ENCODE measurements at regions not wholly inside any gene's neighbourhood (a gene's known extent, or its start where the extent isn't known, plus 50 kb on each side); places are given as distances from the start of the nearest gene placed in this dataset.
"Not testable (repeated sequence)": the region's sequence is repeated elsewhere in the genome, so short reads cannot be mapped to it uniquely, and the experiment has no call there.

DNA sequence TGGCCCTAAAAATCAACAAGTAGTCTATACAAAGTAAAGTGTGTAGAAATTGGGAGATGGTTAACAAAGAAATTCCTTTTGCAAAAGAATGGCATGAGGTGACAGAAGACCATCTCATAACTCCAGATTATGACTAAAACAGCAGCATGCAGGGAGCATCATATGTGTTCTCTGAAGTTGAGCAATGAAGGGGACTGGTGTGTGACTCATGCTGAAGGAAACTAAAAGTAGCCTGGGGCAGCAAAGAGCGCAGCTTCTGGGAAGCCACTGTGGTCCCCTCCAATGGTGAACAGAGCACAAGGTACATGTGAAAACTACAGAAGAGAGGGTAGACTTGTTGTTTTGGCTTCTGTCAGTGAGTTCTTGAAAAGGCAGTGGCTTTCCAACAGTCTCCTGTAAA is 133.4 kb downstream of the MACC1 start:
- DNase-seq: no peak

DNA sequence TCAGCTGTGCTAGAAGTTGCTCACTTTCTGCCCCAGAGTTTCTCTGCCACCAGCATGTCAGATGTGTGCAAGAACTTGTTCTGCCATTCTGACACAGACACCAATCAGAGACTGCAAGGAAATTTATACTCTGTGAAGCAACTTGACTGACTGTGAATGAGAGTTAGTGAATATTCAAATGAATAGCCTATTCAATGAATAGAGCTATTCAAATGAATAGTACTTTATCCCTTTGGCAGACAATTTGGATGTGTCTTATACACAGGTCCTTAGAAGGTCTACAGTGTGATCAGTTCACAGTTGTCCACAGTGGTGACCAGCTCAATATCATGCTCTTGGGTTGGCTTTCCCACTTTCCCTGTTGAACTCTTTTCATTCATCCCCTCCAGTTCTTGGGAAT is 138.1 kb downstream of the MACC1 start:
- no peak for DNase-seq

DNA sequence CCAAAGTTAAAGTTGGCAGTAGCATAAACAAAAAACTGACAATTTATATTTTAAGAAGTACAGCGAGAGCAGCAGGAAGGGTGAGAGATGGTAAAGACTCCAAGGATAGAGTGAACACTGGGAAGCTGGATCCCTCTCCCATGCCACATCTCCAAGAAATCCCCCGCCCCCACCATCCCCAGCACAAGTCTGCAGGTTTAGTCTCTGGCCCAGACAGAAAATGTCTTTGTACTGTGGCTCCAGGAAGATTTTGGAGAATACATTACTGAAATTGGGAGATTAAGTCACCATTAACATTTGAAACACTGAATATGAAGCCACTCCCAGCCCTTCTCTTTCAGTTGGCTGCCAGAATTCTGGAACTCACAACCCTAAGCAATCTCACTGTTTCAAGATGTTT is 140.3 kb downstream of the MACC1 start:
- no peak for DNase-seq

DNA sequence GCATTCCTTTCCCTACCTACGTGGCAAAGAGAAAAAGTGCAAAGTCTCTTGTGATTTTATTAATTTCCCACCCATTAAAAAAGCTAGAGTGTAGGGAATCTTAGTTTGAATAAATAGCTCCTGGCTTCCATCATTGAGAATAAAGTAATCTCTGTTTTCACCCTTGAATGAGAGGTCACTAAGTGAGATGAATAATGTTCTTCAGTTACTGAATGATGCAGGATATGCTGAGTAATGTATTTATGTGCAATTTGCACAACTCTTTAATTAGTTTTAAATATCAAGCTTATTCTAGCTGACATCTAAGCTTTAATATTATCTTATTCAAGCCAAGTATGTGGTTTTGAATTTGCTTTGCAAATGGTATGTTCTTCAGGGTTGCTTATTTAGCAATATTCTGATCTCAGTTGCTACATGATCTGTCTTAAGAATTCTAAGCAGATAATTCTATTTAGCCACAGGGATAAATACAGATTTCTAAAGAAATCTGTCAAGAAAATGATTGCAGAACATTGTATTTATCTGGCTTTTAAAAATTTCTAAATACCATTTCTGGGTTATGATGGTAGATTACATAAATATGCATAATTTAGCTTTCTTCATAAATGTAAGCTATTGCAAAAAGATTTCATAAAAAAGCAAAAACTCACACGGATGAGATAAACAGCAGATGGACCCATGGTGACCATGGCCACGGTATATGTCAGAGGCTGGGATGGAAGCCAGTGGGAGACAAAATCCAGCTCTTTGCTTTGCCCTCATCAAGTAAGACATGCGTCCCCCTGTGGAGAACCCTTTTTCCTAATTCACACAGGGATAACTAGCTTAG is 141.0 kb downstream of the MACC1 start:
- peak; percentile 65 to 75 for DNase-seq

DNA sequence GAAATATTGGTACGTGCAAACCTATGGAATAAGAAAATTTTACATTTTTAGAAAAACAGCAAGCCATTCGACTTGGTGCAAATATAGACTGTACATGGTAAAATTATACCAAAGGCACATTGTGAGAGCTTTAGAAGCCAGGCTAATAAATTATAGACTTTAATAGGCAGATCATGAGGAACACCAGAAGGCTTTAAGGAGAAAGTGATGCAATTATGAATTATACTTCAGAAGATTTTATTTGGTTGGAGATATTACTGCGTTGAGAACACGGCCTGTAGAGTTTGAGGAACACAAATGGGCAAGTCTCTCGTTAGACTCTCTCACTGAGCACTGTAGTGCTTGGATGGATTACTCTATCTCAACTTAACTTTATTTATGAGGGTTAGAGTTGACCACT is 141.7 kb downstream of the MACC1 start:
- DNase-seq: no peak

DNA sequence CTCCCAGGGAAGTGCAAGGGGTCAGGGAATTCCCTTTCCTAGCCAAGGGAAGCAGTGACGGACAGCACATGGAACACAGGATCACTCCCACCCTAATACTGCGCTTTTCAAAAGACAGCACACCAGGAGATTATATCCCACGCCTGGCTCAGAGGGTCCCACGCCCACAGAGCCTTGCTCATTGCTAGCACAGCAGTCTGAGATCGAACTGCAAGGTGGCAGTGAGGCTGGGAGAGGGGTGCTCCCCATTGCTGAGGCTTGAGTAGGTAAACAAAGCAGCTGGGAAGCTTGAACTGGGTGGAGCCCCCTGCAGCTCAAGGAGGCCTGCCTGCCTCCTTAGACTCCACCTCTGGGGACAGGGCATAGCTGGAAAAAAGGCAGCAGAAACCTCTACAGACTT is 149.2 kb downstream of the MACC1 start:
- not testable (repeated sequence) for DNase-seq

DNA sequence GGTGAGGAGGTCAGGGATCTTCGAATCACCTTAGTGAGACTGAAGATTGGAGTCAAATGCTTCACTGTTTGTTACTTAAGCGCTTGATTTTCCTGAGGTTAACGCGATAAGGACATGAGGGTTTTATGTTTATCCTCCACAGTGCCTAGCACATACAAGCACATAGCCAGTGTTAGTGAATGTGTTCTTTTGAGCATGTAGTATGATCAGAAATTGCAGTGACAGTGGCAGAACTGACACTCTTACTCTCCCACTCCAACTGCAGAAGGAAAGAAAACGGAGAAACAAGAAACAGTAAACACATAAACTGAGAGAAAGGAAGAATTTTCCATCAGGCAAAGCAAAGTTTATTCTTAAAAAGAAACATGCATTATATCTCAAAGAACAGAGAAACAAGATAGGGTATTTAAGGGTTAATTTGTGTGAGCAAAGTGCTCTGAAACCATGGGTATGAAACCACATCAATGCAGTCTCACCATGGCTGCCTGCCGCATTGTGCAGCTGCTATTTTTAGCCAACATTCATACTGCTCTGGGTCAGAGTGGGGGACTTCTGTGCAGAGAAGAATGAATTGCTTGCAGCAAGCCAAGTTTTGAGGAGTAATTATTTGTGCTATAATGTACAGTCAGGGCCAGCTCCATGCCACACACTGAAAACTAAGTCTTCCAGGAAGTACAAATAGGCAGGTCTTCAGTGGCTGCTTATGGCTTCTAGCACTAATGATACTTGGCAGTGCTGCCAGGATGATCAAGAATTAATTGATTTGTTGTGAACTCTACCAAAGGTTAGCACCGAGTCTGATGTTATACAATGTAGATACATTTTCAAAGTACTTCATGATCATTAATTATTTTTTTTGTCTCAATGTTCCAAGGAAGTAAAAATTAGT is 152.0 kb downstream of the MACC1 start:
- peak; percentile 64 to 68 for DNase-seq

DNA sequence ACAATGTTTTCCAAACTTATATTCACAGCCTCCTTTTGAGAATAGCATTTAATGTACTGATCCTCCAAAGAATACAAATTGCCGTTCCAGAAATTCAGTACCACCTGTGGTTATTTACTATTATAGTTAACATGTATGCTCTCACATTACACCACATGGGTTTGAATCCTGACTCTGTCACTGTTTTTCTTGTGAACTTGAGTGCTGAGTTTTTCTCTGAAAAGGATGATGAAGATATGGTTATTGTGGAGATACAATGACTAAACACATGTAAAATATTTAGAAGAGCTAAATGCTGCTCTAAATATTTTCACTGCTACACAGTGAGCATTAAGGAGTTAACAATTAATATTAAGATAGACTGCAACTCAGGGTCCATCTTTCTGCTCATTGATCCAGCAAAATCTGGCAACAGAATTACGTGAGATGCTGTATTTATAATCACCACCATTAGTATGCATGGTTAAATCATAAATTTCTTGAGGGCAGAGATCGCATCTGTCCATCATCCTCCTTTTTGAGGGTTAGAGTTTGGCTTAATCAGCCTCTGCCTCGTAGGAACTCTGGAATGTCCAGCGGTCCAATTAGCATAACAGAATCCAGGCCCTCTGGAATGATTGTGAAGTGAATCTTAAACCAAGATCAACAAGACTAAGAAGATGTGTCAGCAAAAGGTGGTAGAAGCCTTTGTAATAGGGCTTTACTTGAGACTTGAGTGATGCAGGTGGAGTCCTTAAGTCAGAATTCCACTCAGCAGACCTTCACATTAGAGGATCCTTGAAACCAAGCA is 152.8 kb downstream of the MACC1 start:
- no peak for DNase-seq

DNA sequence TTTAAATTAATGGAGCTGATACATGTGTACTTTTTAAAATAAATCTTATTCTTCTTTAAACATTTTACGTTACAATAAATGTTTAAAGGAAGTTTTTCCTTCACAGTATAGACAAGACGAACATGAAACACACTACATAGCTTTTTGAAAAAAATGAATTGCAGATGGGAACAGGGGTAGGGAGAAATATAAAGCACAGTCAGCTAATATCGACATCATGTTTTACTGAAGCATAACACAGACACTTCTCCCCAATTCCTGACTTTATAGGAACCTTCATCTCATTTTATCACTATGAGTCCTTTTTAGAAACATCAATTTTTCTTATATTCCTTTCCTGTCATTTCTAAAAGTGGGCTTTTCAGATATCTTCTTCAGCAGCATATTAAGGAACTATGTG is 153.5 kb downstream of the MACC1 start:
- DNase-seq: no peak

DNA sequence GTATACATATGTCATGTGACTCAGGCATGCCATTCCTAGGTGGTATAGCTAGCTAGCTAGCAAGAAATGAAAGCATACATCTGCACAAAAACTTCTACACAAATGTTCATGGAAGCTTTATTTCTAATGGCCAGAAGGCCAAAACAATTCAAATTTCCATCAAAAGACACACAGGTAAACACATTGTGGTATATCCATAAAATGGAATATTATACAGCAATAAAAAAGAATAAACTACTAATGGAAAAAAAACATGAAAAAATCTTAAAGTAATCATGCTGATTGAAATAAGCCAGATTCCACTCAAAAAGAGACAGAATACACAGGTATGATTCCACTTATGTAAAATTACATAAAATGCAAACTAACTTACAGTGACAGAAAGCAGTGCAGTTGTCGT is 154.3 kb downstream of the MACC1 start:
- DNase-seq: no peak

DNA sequence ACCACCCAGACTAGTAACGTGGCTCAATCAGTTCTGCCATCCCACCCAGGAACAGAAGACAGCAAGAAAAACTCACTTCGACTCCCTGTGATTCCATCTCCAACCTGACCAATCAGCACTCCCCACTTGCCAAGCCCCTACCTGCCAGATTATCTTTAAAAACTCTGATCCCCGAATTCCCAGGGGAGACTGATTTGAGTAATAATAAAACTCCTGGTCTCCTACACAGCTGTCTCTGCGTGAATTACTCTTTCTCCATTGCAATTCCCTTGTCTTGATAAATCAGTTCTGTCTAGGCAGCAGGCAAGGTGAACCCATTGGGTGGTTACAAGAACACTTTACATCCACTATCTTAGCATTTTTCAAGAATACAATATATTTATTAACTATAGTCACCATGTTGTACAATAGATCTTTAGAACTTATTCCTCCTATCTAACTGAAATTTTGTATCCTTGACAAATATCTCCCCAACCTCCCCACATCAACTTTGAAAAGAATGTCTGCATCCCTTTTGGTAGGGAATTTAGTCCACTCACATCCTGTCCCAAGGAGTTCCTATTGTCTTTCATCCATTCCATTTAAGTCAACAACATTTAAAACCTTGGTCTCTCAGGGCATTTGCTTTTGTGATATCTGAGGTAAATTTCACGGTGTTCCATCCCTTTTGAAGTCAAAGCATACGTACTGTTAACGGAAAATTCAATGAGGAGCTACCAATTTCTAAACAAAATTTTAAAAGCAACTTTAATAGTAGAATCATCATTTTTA is 163.7 kb downstream of the MACC1 start:
- DNase-seq: no peak

DNA sequence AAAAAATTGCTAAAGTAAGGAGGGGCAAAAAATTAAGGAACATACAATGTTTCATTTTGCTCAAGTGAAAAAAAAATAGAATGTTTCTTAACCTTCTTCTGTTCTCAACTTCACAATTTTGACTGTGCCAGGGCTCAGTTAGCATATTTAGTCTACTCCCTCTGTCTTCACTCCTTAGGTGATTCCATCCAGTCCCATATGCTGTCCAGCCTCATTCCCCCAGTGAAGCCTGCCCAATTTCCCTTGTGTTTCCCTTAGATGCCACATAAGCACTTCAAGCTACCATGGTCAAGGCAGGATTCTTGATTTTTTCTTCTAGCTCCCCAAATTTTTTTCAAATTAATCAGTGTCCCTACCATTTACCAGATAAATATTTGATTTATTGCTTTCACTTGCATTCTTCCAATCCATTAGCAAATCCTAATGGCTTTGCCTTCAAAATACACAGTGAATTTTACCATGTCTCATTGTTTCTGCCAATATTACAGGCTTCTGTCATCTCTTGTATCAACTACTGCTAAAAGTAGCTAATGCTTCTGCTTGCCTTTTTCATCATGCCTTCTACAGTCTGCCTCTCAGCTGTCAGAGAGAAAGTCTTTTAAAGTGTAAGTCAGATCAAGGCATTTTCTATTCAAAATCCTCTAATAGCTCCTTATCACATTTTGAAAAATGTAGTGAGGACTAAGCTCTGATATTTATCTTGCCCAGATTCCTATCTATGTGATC is 166.8 kb downstream of the MACC1 start:
- DNase-seq: no peak

DNA sequence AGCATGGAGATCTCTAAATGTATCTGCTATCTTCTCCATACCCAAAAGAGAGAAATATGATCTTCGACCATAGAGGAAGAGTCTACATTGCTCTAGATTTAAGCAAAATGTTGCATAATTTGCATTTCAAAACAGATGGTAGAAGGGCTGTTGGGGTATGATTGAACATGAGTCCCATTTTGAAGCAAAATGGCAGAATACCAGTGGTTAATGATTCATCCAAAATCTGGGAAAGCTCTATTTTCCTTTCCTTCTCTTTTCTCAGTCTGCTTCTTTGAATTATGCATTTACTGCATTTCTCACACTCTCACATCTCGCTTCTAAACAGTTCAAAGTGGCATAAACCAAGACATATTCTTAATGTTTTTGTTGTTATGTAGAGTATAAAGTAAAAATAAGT is 178.5 kb downstream of the MACC1 start:
- DNase-seq: no peak

DNA sequence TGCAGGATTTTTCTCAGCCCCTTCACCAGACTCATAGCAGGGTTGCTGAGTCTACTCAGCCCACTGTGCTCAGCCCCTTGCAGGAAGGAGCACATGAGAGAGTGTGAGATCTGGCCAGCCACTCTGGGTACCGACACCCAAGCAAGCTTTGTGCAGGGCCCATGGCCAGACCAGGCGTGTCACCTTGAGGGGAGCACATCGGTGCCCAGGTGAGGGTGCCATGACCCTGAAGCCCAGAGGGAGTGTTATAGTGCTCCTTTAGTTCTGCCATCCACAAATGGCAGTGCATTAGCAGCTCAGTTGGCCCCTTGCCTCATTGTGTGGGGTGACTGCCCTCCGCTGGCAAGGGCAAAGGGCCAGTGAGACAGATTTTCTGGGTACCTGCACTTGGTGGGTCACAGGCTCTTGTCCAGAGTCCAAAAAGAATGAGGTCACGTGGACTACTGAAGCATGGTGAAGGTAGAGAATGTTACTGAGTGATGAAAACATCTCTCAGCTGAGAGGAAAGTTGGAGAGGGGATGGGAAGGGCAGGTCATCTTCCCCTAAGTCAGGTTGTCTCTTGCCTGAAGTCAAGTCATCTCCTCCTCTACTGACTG is 181.8 kb downstream of the MACC1 start:
- DNase-seq: no peak

DNA sequence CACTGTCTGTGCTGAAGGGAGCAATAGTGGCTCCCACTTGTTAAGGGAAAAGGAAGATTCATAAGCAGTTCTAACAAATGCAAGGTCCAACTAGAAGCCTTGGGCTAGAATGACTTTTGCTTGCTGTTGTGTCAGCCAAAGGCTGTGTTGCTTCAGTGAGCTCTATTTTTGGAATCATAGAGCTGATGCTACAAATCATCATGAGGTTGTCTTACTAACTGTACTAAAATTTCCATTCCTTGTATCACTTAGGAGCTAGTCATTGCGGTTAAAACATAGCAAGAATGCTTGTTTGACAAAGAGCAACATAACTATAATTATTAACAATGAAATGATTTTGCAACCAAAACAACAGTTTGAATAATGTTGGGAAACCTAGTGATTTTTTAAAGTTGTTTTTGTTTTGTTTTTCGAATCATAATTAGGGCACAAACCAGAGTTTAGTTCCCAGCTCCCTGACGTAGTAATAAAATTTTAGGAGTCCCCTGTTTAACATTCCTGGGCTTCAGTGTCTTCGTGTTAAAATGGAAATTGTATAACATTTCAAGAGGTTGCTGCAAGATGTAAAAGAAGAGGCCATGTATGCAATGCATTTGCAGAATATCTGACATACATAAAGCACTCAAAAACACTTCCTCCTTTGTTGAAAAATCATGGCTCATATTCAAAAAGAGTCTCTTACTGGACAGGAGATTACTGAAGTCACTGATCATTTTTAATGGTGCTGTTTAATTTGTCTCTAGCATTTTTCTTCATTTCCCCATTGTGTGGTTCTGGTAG is 183.4 kb downstream of the MACC1 start:
- no peak for DNase-seq

DNA sequence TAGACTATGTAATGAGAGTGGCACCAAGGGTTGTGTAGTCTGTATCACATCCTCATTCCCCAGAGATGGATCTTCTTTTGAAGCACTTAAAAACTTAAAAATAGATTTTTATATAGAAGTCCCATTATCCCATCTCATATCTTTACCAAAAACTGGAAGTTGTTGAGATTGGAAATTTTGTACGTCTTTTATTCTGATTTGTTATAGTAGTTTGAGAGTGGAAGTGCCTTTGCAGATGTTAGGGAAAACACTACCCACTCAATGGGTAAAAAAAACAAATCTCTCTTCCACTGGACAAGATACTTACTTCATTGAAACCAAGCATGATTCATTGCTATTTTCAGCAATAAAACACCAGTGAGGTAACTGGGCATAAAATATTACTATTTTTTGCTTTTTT is 184.4 kb downstream of the MACC1 start:
- DNase-seq: no peak

DNA sequence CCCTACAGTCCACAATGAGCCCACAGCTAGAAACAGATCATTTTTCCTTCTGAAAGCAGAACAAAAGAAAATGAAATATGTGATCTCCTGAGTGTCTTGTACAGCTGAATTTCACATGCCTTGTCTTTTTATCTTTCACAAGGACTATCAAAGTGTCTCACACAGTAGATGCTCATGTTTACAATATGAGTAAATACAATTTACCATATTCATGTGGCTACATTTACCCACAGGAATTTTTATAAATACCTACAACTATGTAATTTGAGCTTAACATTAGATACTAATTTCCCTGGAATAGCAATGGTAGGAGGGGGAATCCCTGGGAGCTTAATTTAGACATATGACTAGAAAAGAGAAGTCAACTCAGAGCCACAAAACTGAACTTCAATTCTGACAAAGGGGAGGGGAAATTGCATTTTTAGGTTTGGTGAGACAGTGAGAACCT is 186.2 kb downstream of the MACC1 start:
- DNase-seq: no peak

DNA sequence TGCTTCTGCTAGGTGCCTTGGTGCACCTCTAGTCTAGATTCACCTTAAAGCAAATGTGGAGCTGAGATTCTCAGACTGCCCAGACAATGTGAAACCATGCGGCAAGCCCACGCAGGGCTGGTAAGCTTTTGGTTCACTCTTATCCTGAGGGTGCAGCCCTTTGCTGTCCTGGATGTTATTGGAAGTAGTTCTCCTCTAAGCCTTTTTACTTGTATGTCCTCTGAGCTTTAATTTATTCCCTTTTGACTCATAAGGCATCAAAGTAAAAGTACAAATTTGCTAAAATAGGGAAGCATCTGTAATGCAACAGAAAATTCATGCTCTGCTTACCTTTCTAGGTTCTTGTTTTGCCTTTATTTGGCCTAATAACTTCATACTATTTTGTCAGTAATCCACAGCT is 186.8 kb downstream of the MACC1 start:
- DNase-seq: no peak

DNA sequence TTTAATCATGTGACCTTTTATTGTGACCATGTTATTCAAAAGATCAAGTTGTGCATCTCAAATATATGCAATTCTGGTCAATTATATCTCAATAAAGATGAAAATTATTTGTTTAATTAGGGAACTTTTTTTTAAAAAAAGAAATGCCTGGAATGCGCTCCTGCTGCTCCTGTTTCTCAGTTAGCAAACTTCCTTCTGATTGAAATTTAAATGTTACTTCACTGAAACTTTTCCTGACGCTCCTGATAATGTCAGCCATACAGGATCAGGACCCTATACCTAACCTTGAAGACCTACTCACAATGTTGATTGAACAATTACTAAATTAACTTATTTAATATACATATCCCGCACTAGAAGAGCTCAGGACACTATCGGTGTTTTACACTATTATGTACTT is 190.4 kb downstream of the MACC1 start:
- DNase-seq: no peak

Data from right lung (tissue), 2 donors.